Endothelial cell of umbilical vein (primary cell): ENCODE measurements at regions not wholly inside any gene's neighbourhood (a gene's known extent, or its start where the extent isn't known, plus 50 kb on each side); places are given as distances from the start of the nearest gene placed in this dataset.

Experiments
- EZH2 ChIP-seq: IDR thresholded peaks from 2 replicates; pipeline ENCODE4 v1.6.1; 2012; ENCODE audit warnings: borderline replicate concordance, low read depth, mild to moderate bottlenecking, moderate library complexity, low read length, inconsistent platforms; ENCODE audit not compliant: severe bottlenecking
- FOS ChIP-seq: IDR thresholded peaks from 2 replicates; pipeline ENCODE4 v1.6.1; 2011; ENCODE audit warnings: mild to moderate bottlenecking, low read length, moderate library complexity, borderline replicate concordance; ENCODE audit not compliant: insufficient read depth
- JUN ChIP-seq: IDR thresholded peaks from 2 replicates; pipeline ENCODE4 v1.6.1; 2011; ENCODE audit warnings: borderline replicate concordance, low read depth; ENCODE audit not compliant: insufficient read length, insufficient read depth
- MAX ChIP-seq: IDR thresholded peaks from 2 replicates; pipeline ENCODE4 v1.6.1; 2011; ENCODE audit not compliant: insufficient read depth, insufficient read length
- MYC ChIP-seq: IDR thresholded peaks from one replicate; pipeline ENCODE4 v1.6.1; 2011; ENCODE audit warnings: mild to moderate bottlenecking, low read depth, low read length
- POLR2A ChIP-seq: IDR thresholded peaks from 2 replicates; pipeline ENCODE4 v1.6.1; 2012; ENCODE audit warnings: low read depth, mild to moderate bottlenecking, control low read depth, low read length
- POLR2AphosphoS5 ChIP-seq: IDR thresholded peaks from 2 replicates; pipeline ENCODE4 v1.6.1; 2012; ENCODE audit warnings: low read depth, mild to moderate bottlenecking, control low read depth, low read length, moderate library complexity; ENCODE audit not compliant: insufficient read depth
- TF ChIP-seq, protein P1 (sequence below), 2 donors: IDR thresholded peaks; 1 replicate in 1 of 2; 2 replicates in 1 of 2; pipeline ENCODE4 v1.5.1; 2011; ENCODE audit warnings: low read length in 2 of 2, mild to moderate bottlenecking in 2 of 2, moderate library complexity in 2 of 2, control low read depth in 1 of 2, inconsistent platforms in 1 of 2, low read depth in 1 of 2; ENCODE audit not compliant: insufficient read depth in 1 of 2; ENCODE audit errors: extremely low read depth in 1 of 2

GRCh38 chr2:172216477-172216876, 113.8 kb upstream of the DLX2 start:
- TF ChIP-seq, protein P1, sequence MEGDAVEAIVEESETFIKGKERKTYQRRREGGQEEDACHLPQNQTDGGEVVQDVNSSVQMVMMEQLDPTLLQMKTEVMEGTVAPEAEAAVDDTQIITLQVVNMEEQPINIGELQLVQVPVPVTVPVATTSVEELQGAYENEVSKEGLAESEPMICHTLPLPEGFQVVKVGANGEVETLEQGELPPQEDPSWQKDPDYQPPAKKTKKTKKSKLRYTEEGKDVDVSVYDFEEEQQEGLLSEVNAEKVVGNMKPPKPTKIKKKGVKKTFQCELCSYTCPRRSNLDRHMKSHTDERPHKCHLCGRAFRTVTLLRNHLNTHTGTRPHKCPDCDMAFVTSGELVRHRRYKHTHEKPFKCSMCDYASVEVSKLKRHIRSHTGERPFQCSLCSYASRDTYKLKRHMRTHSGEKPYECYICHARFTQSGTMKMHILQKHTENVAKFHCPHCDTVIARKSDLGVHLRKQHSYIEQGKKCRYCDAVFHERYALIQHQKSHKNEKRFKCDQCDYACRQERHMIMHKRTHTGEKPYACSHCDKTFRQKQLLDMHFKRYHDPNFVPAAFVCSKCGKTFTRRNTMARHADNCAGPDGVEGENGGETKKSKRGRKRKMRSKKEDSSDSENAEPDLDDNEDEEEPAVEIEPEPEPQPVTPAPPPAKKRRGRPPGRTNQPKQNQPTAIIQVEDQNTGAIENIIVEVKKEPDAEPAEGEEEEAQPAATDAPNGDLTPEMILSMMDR (IDR thresholded peaks at IDR 0.05; ENCODE audit: extremely low read depth in 1 of 2, insufficient read depth in 1 of 2, low read depth in 1 of 2, low read length in 2 of 2): no peak
- no peak for TF ChIP-seq EZH2
- no peak for TF ChIP-seq MYC
- TF ChIP-seq FOS: no peak
- TF ChIP-seq POLR2A: no peak
- TF ChIP-seq POLR2AphosphoS5: no peak
- TF ChIP-seq JUN: no peak
- no peak for TF ChIP-seq MAX
